HEK293 (cell line): ENCODE measurements at regions not wholly inside any gene's neighbourhood (a gene's known extent, or its start where the extent isn't known, plus 50 kb on each side); places are given as distances from the start of the nearest gene placed in this dataset.

Experiments used
- CTCF ChIA-PET: fragments of 350-600 bp; formaldehyde crosslinking; extraction: SDS; loops from one replicate; lab custom pipeline; 2021; ENCODE audit warnings: antibody characterized with exemption; lab: Yijun Ruan, JAX
- POLR2A ChIA-PET: fragments of 300-600 bp; formaldehyde crosslinking; extraction: SDS; loops from one replicate; lab custom pipeline; 2020; ENCODE audit warnings: antibody characterized with exemption, inconsistent platforms; lab: Yijun Ruan, JAX
- H3K27ac ChIP-seq: fragments of 200-500 bp; sonication (Bioruptor generic); 2 replicates; pipeline ENCODE4 v1.5.1; 2014; ENCODE audit warnings: low read depth, low read length, control low read depth, inconsistent platforms; ENCODE audit errors: extremely low read depth
- H3K36me3 ChIP-seq, 2 experiments: fragments of 200-500 bp in 1 of 2; sonication (Bioruptor generic) in 1 of 2; 1 replicate in 1 of 2; 2 replicates in 1 of 2; pipeline ENCODE4 v1.5.1; 2014 to 2017; ENCODE audit warnings: inconsistent platforms in 2 of 2, low read length in 2 of 2; ENCODE audit not compliant: control insufficient read depth in 2 of 2, insufficient read depth in 1 of 2
- H3K4me1 ChIP-seq: fragments of 200-500 bp; sonication (Bioruptor generic); 2 replicates; pipeline ENCODE4 v1.5.1; 2014; ENCODE audit warnings: mild to moderate bottlenecking, low read length, inconsistent platforms; ENCODE audit not compliant: control insufficient read depth, insufficient read depth
- H3K4me3 ChIP-seq: 2 replicates; pipeline ENCODE4 v1.5.1; 2011; ENCODE audit warnings: low read depth, mild to moderate bottlenecking, control low read depth, low read length, moderate library complexity
- H3K9me3 ChIP-seq: fragments of 200-500 bp; sonication (Bioruptor generic); 2 replicates; pipeline ENCODE4 v1.5.1; 2014; ENCODE audit warnings: low read depth, low read length, inconsistent platforms; ENCODE audit not compliant: control insufficient read depth, insufficient read depth
- CTCF ChIP-seq: fragments of 450-650 bp; formaldehyde crosslinking; IDR thresholded peaks from 2 replicates; pipeline ENCODE4 v1.5.1; 2016; ENCODE audit warnings: missing biosample characterization, missing genetic modification characterization
- GLI2 ChIP-seq: fragments of 450-650 bp; formaldehyde crosslinking; IDR thresholded peaks from 2 replicates; pipeline ENCODE4; 2017; ENCODE audit warnings: missing biosample characterization, missing genetic modification characterization, low read depth, borderline replicate concordance
- GLI4 ChIP-seq: fragments of 450-650 bp; formaldehyde crosslinking; IDR thresholded peaks from 2 replicates; pipeline ENCODE4 v1.5.1; 2016; ENCODE audit warnings: missing biosample characterization, missing genetic modification characterization
- KLF7 ChIP-seq: fragments of 450-650 bp; formaldehyde crosslinking; IDR thresholded peaks from 2 replicates; pipeline ENCODE4 v1.5.1; 2016; ENCODE audit warnings: missing biosample characterization, missing genetic modification characterization, borderline replicate concordance
- PRDM1 ChIP-seq: fragments of 450-650 bp; formaldehyde crosslinking; IDR thresholded peaks from 2 replicates; pipeline ENCODE4; 2016; ENCODE audit warnings: missing biosample characterization, missing genetic modification characterization
- PRDM10 ChIP-seq: fragments of 450-650 bp; formaldehyde crosslinking; IDR thresholded peaks from 2 replicates; pipeline ENCODE4 v1.5.1; 2016; ENCODE audit warnings: missing biosample characterization, missing genetic modification characterization
- SALL2 ChIP-seq: fragments of 450-650 bp; formaldehyde crosslinking; IDR thresholded peaks from 2 replicates; pipeline ENCODE4 v1.5.0; 2017; ENCODE audit warnings: missing biosample characterization, mild to moderate bottlenecking, missing genetic modification characterization, borderline replicate concordance
- TCF7L2 ChIP-seq: IDR thresholded peaks from 2 replicates; pipeline ENCODE4 v1.6.1; 2011; ENCODE audit warnings: low read depth, mild to moderate bottlenecking, inconsistent platforms, low read length, moderate library complexity, borderline replicate concordance
- YY2 ChIP-seq: fragments of 450-650 bp; formaldehyde crosslinking; IDR thresholded peaks from 2 replicates; pipeline ENCODE4 v1.5.1; 2016; ENCODE audit warnings: missing biosample characterization, missing genetic modification characterization
- ZBTB10 ChIP-seq: fragments of 450-650 bp; formaldehyde crosslinking; IDR thresholded peaks from 2 replicates; pipeline ENCODE4 v1.5.1; 2016; ENCODE audit warnings: missing biosample characterization, missing genetic modification characterization
- ZNF114 ChIP-seq: fragments of 450-650 bp; formaldehyde crosslinking; IDR thresholded peaks from 2 replicates; pipeline ENCODE4 v1.5.0; 2017; ENCODE audit warnings: missing biosample characterization, missing genetic modification characterization
- ZNF155 ChIP-seq: fragments of 450-650 bp; formaldehyde crosslinking; IDR thresholded peaks from 2 replicates; pipeline ENCODE4 v1.5.1; 2016; ENCODE audit warnings: missing biosample characterization, missing genetic modification characterization
- ZNF302 ChIP-seq: fragments of 450-650 bp; formaldehyde crosslinking; IDR thresholded peaks from 2 replicates; pipeline ENCODE4 v1.5.1; 2016; ENCODE audit warnings: missing biosample characterization, missing genetic modification characterization, low read depth
- ZNF354C ChIP-seq: fragments of 450-650 bp; formaldehyde crosslinking; IDR thresholded peaks from 2 replicates; pipeline ENCODE4 v1.5.1; 2016; ENCODE audit warnings: missing biosample characterization, missing genetic modification characterization, low read depth, borderline replicate concordance
- ZNF366 ChIP-seq: fragments of 450-650 bp; formaldehyde crosslinking; conservative IDR thresholded peaks from 2 replicates; pipeline ENCODE4 v1.5.1; 2016; ENCODE audit warnings: missing biosample characterization, missing genetic modification characterization
- ZNF37A ChIP-seq: fragments of 450-650 bp; IDR thresholded peaks from 2 replicates; pipeline ENCODE4 v1.5.1; 2018; ENCODE audit warnings: missing biosample characterization, missing genetic modification characterization
- ZNF473 ChIP-seq: fragments of 450-650 bp; formaldehyde crosslinking; IDR thresholded peaks from 2 replicates; pipeline ENCODE4 v1.5.1; 2017; ENCODE audit warnings: missing biosample characterization, missing genetic modification characterization
- ZNF501 ChIP-seq: fragments of 450-650 bp; formaldehyde crosslinking; IDR thresholded peaks from 2 replicates; pipeline ENCODE4 v1.5.1; 2016; ENCODE audit warnings: missing biosample characterization, missing genetic modification characterization
- ZNF555 ChIP-seq: fragments of 450-650 bp; formaldehyde crosslinking; conservative IDR thresholded peaks from 2 replicates; pipeline ENCODE4 v1.5.1; 2017; ENCODE audit warnings: missing biosample characterization, mild to moderate bottlenecking, missing genetic modification characterization, inconsistent platforms
- ZNF596 ChIP-seq: fragments of 450-650 bp; IDR thresholded peaks from 2 replicates; pipeline ENCODE4 v1.5.0; 2018; ENCODE audit warnings: missing biosample characterization, mild to moderate bottlenecking, missing genetic modification characterization, moderate library complexity
- ZNF626 ChIP-seq: fragments of 450-650 bp; sonication (Bioruptor Pico); formaldehyde crosslinking; IDR thresholded peaks from 2 replicates; pipeline ENCODE4 v1.5.1; 2018; ENCODE audit warnings: missing biosample characterization, missing genetic modification characterization, inconsistent platforms
- ZNF658 ChIP-seq: fragments of 450-650 bp; formaldehyde crosslinking; IDR thresholded peaks from 2 replicates; pipeline ENCODE4; 2016; ENCODE audit warnings: missing biosample characterization, missing genetic modification characterization
- ZNF670 ChIP-seq: fragments of 450-650 bp; formaldehyde crosslinking; IDR thresholded peaks from 2 replicates; pipeline ENCODE4 v1.5.1; 2016; ENCODE audit warnings: missing biosample characterization, missing genetic modification characterization, low read depth
- ZNF677 ChIP-seq: fragments of 450-650 bp; IDR thresholded peaks from 2 replicates; pipeline ENCODE4 v1.5.0; 2018; ENCODE audit warnings: missing biosample characterization, mild to moderate bottlenecking, missing genetic modification characterization, moderate library complexity
- TF ChIP-seq, protein P1 (sequence below): fragments of 450-650 bp; formaldehyde crosslinking; IDR thresholded peaks from 2 replicates; pipeline ENCODE4 v1.5.1; 2017; ENCODE audit warnings: missing biosample characterization, missing genetic modification characterization

DNA sequence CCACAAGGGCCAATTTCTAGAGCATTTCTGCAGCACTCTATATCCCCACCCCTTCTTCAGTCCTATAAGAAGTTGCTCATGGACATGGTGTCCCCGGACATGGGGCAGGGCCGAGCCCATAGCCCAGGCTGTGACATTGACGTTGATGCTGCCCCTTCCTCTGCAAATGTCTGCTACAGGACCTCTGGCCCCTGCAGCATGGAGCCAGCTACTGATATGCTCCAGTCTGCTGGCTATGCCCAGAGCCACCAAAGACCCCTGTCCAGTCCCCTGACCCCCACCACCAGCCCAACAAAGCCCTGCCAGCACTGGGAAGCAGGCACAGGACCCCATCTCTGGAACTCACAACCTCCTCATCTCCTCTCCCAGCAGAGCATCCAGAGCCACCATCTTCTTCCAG is 120.1 kb upstream of the SMAD3 start:
- TF ChIP-seq ZNF501 (no peak), ZNF596 (no peak), ZNF354C (tag by site-specific recombination) (no peak), GLI2 (no peak), ZNF670 (tag by site-specific recombination) (no peak), ZNF155 (tag by site-specific recombination) (no peak), ZNF114 (no peak), ZNF658 (tag by site-specific recombination) (no peak), ZNF555 (tag by site-specific recombination) (no peak), SALL2 (tag by site-specific recombination) (no peak), PRDM1 (tag by site-specific recombination) (no peak), CTCF (tag by site-specific recombination) (no peak)
- TF ChIP-seq, protein P1, sequence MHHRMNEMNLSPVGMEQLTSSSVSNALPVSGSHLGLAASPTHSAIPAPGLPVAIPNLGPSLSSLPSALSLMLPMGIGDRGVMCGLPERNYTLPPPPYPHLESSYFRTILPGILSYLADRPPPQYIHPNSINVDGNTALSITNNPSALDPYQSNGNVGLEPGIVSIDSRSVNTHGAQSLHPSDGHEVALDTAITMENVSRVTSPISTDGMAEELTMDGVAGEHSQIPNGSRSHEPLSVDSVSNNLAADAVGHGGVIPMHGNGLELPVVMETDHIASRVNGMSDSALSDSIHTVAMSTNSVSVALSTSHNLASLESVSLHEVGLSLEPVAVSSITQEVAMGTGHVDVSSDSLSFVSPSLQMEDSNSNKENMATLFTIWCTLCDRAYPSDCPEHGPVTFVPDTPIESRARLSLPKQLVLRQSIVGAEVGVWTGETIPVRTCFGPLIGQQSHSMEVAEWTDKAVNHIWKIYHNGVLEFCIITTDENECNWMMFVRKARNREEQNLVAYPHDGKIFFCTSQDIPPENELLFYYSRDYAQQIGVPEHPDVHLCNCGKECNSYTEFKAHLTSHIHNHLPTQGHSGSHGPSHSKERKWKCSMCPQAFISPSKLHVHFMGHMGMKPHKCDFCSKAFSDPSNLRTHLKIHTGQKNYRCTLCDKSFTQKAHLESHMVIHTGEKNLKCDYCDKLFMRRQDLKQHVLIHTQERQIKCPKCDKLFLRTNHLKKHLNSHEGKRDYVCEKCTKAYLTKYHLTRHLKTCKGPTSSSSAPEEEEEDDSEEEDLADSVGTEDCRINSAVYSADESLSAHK (tag by site-specific recombination) = no peak
- POLR2A ChIA-PET = interaction anchor here (1.4 kb wide), 1 partner anchor 216 kb away, joined by 3 read pairs; no protein-coding TSS in a partner anchor
- CTCF ChIA-PET = interaction anchor here (0.6 to 8.5 kb wide), 16 partner anchors 10 to 1159 kb away, joined by 3 to 120 read pairs (median 6); no protein-coding TSS in a partner anchor
- no peaks in the 10 kb centered on the region for H3K36me3 ChIP-seq
- H3K4me1 ChIP-seq = no peaks in the 10 kb centered on the region
- H3K9me3 ChIP-seq = no peaks in the 10 kb centered on the region
- H3K27ac ChIP-seq = no peak overlapping the region
- H3K4me3 ChIP-seq = no peak overlapping the region

DNA sequence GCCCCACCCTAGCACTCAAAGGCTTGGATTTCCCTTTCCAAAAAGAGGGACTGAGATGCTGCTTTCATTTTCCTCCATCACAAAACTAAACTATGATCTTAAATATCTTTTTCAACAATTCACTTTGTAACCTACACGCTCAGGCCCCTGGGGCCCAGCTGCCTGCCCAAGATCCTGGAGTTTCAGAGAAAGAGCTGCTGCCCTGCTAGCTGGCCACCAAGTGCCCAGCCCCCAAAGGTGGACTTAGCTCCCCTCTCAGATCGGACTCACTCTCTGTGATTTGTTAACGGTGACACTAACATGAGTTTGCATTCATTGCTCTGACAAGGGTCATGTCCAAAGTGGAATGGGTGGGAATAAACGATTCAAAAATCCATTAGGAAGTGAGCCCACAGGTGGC is 119.6 kb upstream of the SMAD3 start:
- Histone ChIP-seq H3K4me3 (no peak overlapping the region), H3K36me3 (no peaks in the 10 kb centered on the region), H3K27ac (no peak overlapping the region), H3K9me3 (no peaks in the 10 kb centered on the region), H3K4me1 (no peaks in the 10 kb centered on the region)
- POLR2A ChIA-PET = interaction anchor here (0.6 to 1.5 kb wide), 6 partner anchors 118 to 501 kb away, joined by 3 to 4 read pairs (median 3); no protein-coding TSS in a partner anchor
- CTCF ChIA-PET = interaction anchor here (0.5 to 8.5 kb wide), 45 partner anchors 9 to 1217 kb away, joined by 3 to 120 read pairs (median 4); no protein-coding TSS in a partner anchor
- TF ChIP-seq PRDM10 (tag by site-specific recombination) = no peak
- TF ChIP-seq TCF7L2 = no peak
- no peak for TF ChIP-seq ZNF626 (tag by site-specific recombination)
- TF ChIP-seq YY2 (tag by site-specific recombination) = no peak
- no peak for TF ChIP-seq ZNF37A (tag by site-specific recombination)
- no peak for TF ChIP-seq ZNF366
- TF ChIP-seq ZNF677 (tag by site-specific recombination) = no peak
- TF ChIP-seq ZNF302 (tag by site-specific recombination) = no peak
- TF ChIP-seq ZNF473 = no peak
- TF ChIP-seq ZBTB10 (tag by site-specific recombination) = no peak
- no peak for TF ChIP-seq KLF7 (tag by site-specific recombination)
- TF ChIP-seq GLI4 (tag by site-specific recombination) = no peak
